Adrenal gland (tissue), 5 donors: ENCODE measurements at regions not wholly inside any gene's neighbourhood (a gene's known extent, or its start where the extent isn't known, plus 50 kb on each side); places are given as distances from the start of the nearest gene placed in this dataset.

ENCODE experiments used
- POLR2A ChIP-seq, 2 donors: fragments of 450-650 bp; IDR thresholded peaks; one replicate each; pipeline ENCODE4 v1.6.1; 2017; ENCODE audit warnings: antibody characterized with exemption in 2 of 2, mild to moderate bottlenecking in 2 of 2, moderate library complexity in 1 of 2
- TF ChIP-seq, protein P1 (sequence below), 6 experiments: fragments of 450-650 bp in 4 of 6; fragments of 200-600 bp in 2 of 6; sonication (generic) in 1 of 6; IDR thresholded peaks; 1 replicate in 5 of 6; 2 replicates in 1 of 6; pipeline versions ENCODE4 v1.5.1 to v1.8.0; 2016 to 2021; ENCODE audit warnings: antibody characterized with exemption in 6 of 6, mild to moderate bottlenecking in 2 of 6, moderate library complexity in 1 of 6
- donor health status: DM: no; HTN: no; CAD: no.

GRCh38 chr3:20528180-20528770, 342.3 kb upstream of the SGO1 start:
- TF ChIP-seq, protein P1, sequence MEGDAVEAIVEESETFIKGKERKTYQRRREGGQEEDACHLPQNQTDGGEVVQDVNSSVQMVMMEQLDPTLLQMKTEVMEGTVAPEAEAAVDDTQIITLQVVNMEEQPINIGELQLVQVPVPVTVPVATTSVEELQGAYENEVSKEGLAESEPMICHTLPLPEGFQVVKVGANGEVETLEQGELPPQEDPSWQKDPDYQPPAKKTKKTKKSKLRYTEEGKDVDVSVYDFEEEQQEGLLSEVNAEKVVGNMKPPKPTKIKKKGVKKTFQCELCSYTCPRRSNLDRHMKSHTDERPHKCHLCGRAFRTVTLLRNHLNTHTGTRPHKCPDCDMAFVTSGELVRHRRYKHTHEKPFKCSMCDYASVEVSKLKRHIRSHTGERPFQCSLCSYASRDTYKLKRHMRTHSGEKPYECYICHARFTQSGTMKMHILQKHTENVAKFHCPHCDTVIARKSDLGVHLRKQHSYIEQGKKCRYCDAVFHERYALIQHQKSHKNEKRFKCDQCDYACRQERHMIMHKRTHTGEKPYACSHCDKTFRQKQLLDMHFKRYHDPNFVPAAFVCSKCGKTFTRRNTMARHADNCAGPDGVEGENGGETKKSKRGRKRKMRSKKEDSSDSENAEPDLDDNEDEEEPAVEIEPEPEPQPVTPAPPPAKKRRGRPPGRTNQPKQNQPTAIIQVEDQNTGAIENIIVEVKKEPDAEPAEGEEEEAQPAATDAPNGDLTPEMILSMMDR (IDR thresholded peaks at IDR 0.05): no peak
- no peak for TF ChIP-seq POLR2A (IDR thresholded peaks at IDR 0.05)
